RWPE1 (cell line): ENCODE measurements at regions not wholly inside any gene's neighbourhood (a gene's known extent, or its start where the extent isn't known, plus 50 kb on each side); places are given as distances from the start of the nearest gene placed in this dataset.

Source experiments
- CTCF ChIA-PET: fragments of 350-600 bp; sonication (Branson Sonifier 250); formaldehyde crosslinking; extraction: SDS; loops from one replicate; lab custom pipeline; 2021; lab: Yijun Ruan, JAX
- POLR2A ChIA-PET: fragments of 400-600 bp; formaldehyde crosslinking; extraction: SDS; loops from one replicate; lab custom pipeline; 2020; ENCODE audit warnings: antibody characterized with exemption; ENCODE audit not compliant: low non-redundant PET; lab: Yijun Ruan, JAX
- DNase-seq: peaks from one replicate; pipeline ENCODE4 v3.0.0; 2012; ENCODE audit warnings: low spot score
- H3K27ac ChIP-seq: fragments of 450-650 bp; 2 replicates; pipeline ENCODE4 v1.5.1; 2017
- CTCF ChIP-seq: fragments of 450-650 bp; conservative IDR thresholded peaks from 2 replicates; pipeline ENCODE4 v1.5.1; 2017; ENCODE audit warnings: low read depth, mild to moderate bottlenecking

- POLR2A ChIA-PET, result no interaction called here
Observed at GRCh38 chr11:122279194-122279593, 163.2 kb upstream of the BLID start.

GRCh38 chr11:122277493-122277892 lies 161.5 kb upstream of the BLID start:
- no peak overlapping the region for H3K27ac ChIP-seq
- TF ChIP-seq CTCF, result no peak
- ChIA-PET CTCF (interaction anchor here (0.7 kb wide), 1 partner anchor 1136 kb away, joined by 3 read pairs; no protein-coding TSS in a partner anchor), POLR2A (no interaction called here)
- DNase-seq, result no peak

More at GRCh38 chr11:122279194-122279593, 163.2 kb upstream of the BLID start:
- no peak for TF ChIP-seq CTCF
- no peak for DNase-seq
- CTCF ChIA-PET, result no interaction called here
- no peak overlapping the region for H3K27ac ChIP-seq

- no peak for DNase-seq
- ChIA-PET POLR2A (no interaction called here), CTCF (interaction anchor here (0.6 kb wide), 1 partner anchor 246 kb away, joined by 3 read pairs; no protein-coding TSS in a partner anchor)
- no peak overlapping the region for H3K27ac ChIP-seq
- TF ChIP-seq CTCF, result no peak
Observed at GRCh38 chr11:122276221-122276620, 160.2 kb upstream of the BLID start.

- DNase-seq, result no peak
- no peak for TF ChIP-seq CTCF
- H3K27ac ChIP-seq, result no peak overlapping the region
- CTCF ChIA-PET, result interaction anchor here (0.6 kb wide), 1 partner anchor 247 kb away, joined by 3 read pairs; no protein-coding TSS in a partner anchor
- POLR2A ChIA-PET, result no interaction called here
Observed at GRCh38 chr11:122275508-122275907, 159.5 kb upstream of the BLID start.

- ChIA-PET POLR2A (no interaction called here), CTCF (interaction anchor here (0.6 kb wide), 1 partner anchor 244 kb away, joined by 3 read pairs; no protein-coding TSS in a partner anchor)
- no peak for TF ChIP-seq CTCF
- no peak overlapping the region for H3K27ac ChIP-seq
- no peak for DNase-seq
Observed at GRCh38 chr11:122273476-122274191, 157.6 kb upstream of the BLID start.

GRCh38 chr11:122271745-122272144 lies 155.7 kb upstream of the BLID start:
- ChIA-PET CTCF (no interaction called here), POLR2A (no interaction called here)
- no peak overlapping the region for H3K27ac ChIP-seq
- DNase-seq, result no peak
- no peak for TF ChIP-seq CTCF
